Cardiac muscle cell (in vitro differentiated cells and primary cell): ENCODE measurements at regions not wholly inside any gene's neighbourhood (a gene's known extent, or its start where the extent isn't known, plus 50 kb on each side); places are given as distances from the start of the nearest gene placed in this dataset.

Experiments used
- DNase-seq, 2 donors: peaks; one replicate each; pipeline versions ENCODE4 v3.0.0 to v3.0.0-alpha.2; 2010 to 2017; ENCODE audit warnings: low read depth in 1 of 2, low spot score in 1 of 2
- H3K27ac ChIP-seq: fragments of 200-600 bp; sonication (generic); 2 replicates; pipeline ENCODE4 v1.5.1; 2016
- H3K27me3 ChIP-seq: fragments of 200-600 bp; sonication (generic); 2 replicates; pipeline ENCODE4 v1.6.0; 2016; ENCODE audit warnings: control low read depth
- H3K36me3 ChIP-seq: fragments of 200-600 bp; sonication (generic); 2 replicates; pipeline ENCODE4 v1.5.1; 2016; ENCODE audit warnings: control low read depth
- H3K4me1 ChIP-seq: fragments of 200-600 bp; sonication (generic); 2 replicates; pipeline ENCODE4 v1.8.1; 2017; ENCODE audit warnings: low read depth, mild to moderate bottlenecking, mixed run types
- H3K4me3 ChIP-seq: fragments of 200-600 bp; sonication (generic); 2 replicates; pipeline ENCODE4 v1.5.1; 2016; ENCODE audit warnings: mild to moderate bottlenecking
- H3K9me3 ChIP-seq: fragments of 200-600 bp; sonication (generic); 2 replicates; pipeline ENCODE4 v1.5.1; 2017; ENCODE audit warnings: low read depth, mild to moderate bottlenecking, control low read depth
- CTCF ChIP-seq: IDR thresholded peaks from 2 replicates; pipeline ENCODE4 v1.5.1; 2012; ENCODE audit warnings: low read depth, mild to moderate bottlenecking, low read length

- Histone ChIP-seq H3K4me3 (no peak overlapping the region), H3K27ac (no peak overlapping the region), H3K27me3 (no peaks in the 10 kb centered on the region), H3K36me3 (no peaks in the 10 kb centered on the region), H3K4me1 (no peaks in the 10 kb centered on the region), H3K9me3 (no peaks in the 10 kb centered on the region)
- no peak for DNase-seq
- TF ChIP-seq CTCF, result no peak
Measured at GRCh38 chr5:8391911-8392310, 523.0 kb downstream of the MTRR start.

GRCh38 chr5:8393240-8393639 lies 524.3 kb downstream of the MTRR start:
- H3K36me3 ChIP-seq, result no peaks in the 10 kb centered on the region
- H3K27ac ChIP-seq, result no peak overlapping the region
- no peak overlapping the region for H3K4me3 ChIP-seq
- no peaks in the 10 kb centered on the region for H3K27me3 ChIP-seq
- TF ChIP-seq CTCF, result no peak
- H3K4me1 ChIP-seq, result no peaks in the 10 kb centered on the region
- no peaks in the 10 kb centered on the region for H3K9me3 ChIP-seq
- no peak for DNase-seq

GRCh38 chr5:8394965-8395364 lies 526.0 kb downstream of the MTRR start:
- no peaks in the 10 kb centered on the region for H3K9me3 ChIP-seq
- peak in 1 of 2 donors; percentile 12 for DNase-seq
- no peak overlapping the region for H3K4me3 ChIP-seq
- H3K36me3 ChIP-seq, result no peaks in the 10 kb centered on the region
- H3K4me1 ChIP-seq, result peaks cover 5% of the 10 kb centered on the region
- H3K27me3 ChIP-seq, result no peaks in the 10 kb centered on the region
- TF ChIP-seq CTCF, result no peak
- no peak overlapping the region for H3K27ac ChIP-seq

- Histone ChIP-seq H3K4me3 (no peak overlapping the region), H3K27ac (no peak overlapping the region), H3K27me3 (no peaks in the 10 kb centered on the region), H3K4me1 (peaks cover 6% of the 10 kb centered on the region), H3K36me3 (no peaks in the 10 kb centered on the region), H3K9me3 (no peaks in the 10 kb centered on the region)
- TF ChIP-seq CTCF, result no peak
- no peak for DNase-seq
Measured at GRCh38 chr5:8396246-8396645, 527.3 kb downstream of the MTRR start.

- no peak for TF ChIP-seq CTCF
Measured at GRCh38 chr5:8396756-8397155, 527.8 kb downstream of the MTRR start.

GRCh38 chr5:8399471-8399870 lies 530.5 kb downstream of the MTRR start:
- TF ChIP-seq CTCF, result no peak
- peaks cover 6% of the 10 kb centered on the region for H3K4me1 ChIP-seq
- no peak overlapping the region for H3K4me3 ChIP-seq
- H3K27me3 ChIP-seq, result no peaks in the 10 kb centered on the region
- no peak overlapping the region for H3K27ac ChIP-seq
- no peak for DNase-seq
- H3K36me3 ChIP-seq, result no peaks in the 10 kb centered on the region
- H3K9me3 ChIP-seq, result no peaks in the 10 kb centered on the region

More at GRCh38 chr5:8396756-8397155, 527.8 kb downstream of the MTRR start:
- Histone ChIP-seq H3K4me3 (no peak overlapping the region), H3K27ac (no peak overlapping the region), H3K4me1 (peaks cover 6% of the 10 kb centered on the region), H3K27me3 (no peaks in the 10 kb centered on the region), H3K9me3 (no peaks in the 10 kb centered on the region), H3K36me3 (no peaks in the 10 kb centered on the region)
- no peak for DNase-seq
